ENCODE measurements at regions not wholly inside any gene's neighbourhood (a gene's known extent, or its start where the extent isn't known, plus 50 kb on each side); places are given as distances from the start of the nearest gene placed in this dataset.

GRCh38 chr13:65143920-65144319, 2086.2 kb downstream of the PCDH9 start (continued):
- TF ChIP-seq NR2F2 (IDR thresholded peaks at IDR 0.05) (no peak), SP1 (IDR thresholded peaks at IDR 0.05) (no peak), HNF4G (IDR thresholded peaks at IDR 0.05) (no peak), ATF3 (IDR thresholded peaks at IDR 0.05) (no peak), RAD21 (IDR thresholded peaks at IDR 0.05) (no peak), HNF4A (conservative IDR thresholded peaks at IDR 0.05) (no peak)

- no peaks in the 10 kb centered on the region for H3K27me3 ChIP-seq (ENCODE audit: control insufficient read depth in 4 of 4, insufficient read depth in 4 of 4, low read length in 3 of 4)
- H3K4me1 ChIP-seq (ENCODE audit: control insufficient read depth in 4 of 4, insufficient read depth in 4 of 4, low read length in 3 of 4), result no peaks in the 10 kb centered on the region
- H3K4me3 ChIP-seq (ENCODE audit: low read depth in 1 of 3, low read length in 3 of 3), result no peak overlapping the region
- H3K27ac ChIP-seq (ENCODE audit: low read depth in 1 of 2, low read length in 2 of 2), result no peak overlapping the region
- no peaks in the 10 kb centered on the region for H3K36me3 ChIP-seq (ENCODE audit: control insufficient read depth in 4 of 4, insufficient read depth in 3 of 4, low read depth in 1 of 4, low read length in 3 of 4)
- H3K9ac ChIP-seq (ENCODE audit: low read depth in 1 of 2, low read length in 2 of 2), result no peak overlapping the region
- TF ChIP-seq ATF3 (IDR thresholded peaks at IDR 0.05) (no peak), MAX (IDR thresholded peaks at IDR 0.05) (no peak), SP1 (IDR thresholded peaks at IDR 0.05) (no peak), EGR1 (IDR thresholded peaks at IDR 0.05; ENCODE audit: low read depth in 2 of 2) (no peak), CTCF (IDR thresholded peaks at IDR 0.05; ENCODE audit: low read depth, low read length, missing input control) (no peak), TAF1 (conservative IDR thresholded peaks at IDR 0.05) (no peak)
- WGBS, result 66% methylated on average over 7 of the region's 7 CpGs
- no peak for DNase-seq (ENCODE audit: low spot score)
- peaks cover 0 to 3% (median 0%) of the 10 kb centered on the region in 4 donors for H3K9me3 ChIP-seq (ENCODE audit: control insufficient read depth in 4 of 4, low read length in 3 of 4)
These were observed 2097.0 kb downstream of the PCDH9 start for GRCh38 chr13:65133094-65133493.

GRCh38 chr13:65125236-65125635, 2104.9 kb downstream of the PCDH9 start:
- DNase-seq (ENCODE audit: low spot score), result no peak
- WGBS, result 33% methylated on average over 1 of the region's 1 CpG

GRCh38 chr13:65112531-65112941, 2117.6 kb downstream of the PCDH9 start:
- Histone ChIP-seq H3K36me3 (ENCODE audit: control insufficient read depth in 4 of 4, insufficient read depth in 3 of 4, low read depth in 1 of 4, low read length in 3 of 4) (no peaks in the 10 kb centered on the region), H3K4me3 (ENCODE audit: low read depth in 1 of 3, low read length in 3 of 3) (no peak overlapping the region), H3K9ac (ENCODE audit: low read depth in 1 of 2, low read length in 2 of 2) (no peak overlapping the region), H3K27ac (ENCODE audit: low read depth in 1 of 2, low read length in 2 of 2) (no peak overlapping the region), H3K27me3 (ENCODE audit: control insufficient read depth in 4 of 4, insufficient read depth in 4 of 4, low read length in 3 of 4) (no peaks in the 10 kb centered on the region), H3K4me1 (ENCODE audit: control insufficient read depth in 4 of 4, insufficient read depth in 4 of 4, low read length in 3 of 4) (no peaks in the 10 kb centered on the region), H3K9me3 (ENCODE audit: control insufficient read depth in 4 of 4, low read length in 3 of 4) (no peaks in the 10 kb centered on the region)
- 63% methylated on average over 3 of the region's 3 CpGs for WGBS
- no peak for DNase-seq (ENCODE audit: low spot score)
- no peak for TF ChIP-seq FOXA1 (IDR thresholded peaks at IDR 0.05)

More at GRCh38 chr13:65125236-65125635, 2104.9 kb downstream of the PCDH9 start:
- Histone ChIP-seq H3K36me3 (ENCODE audit: control insufficient read depth in 4 of 4, insufficient read depth in 3 of 4, low read depth in 1 of 4, low read length in 3 of 4) (no peaks in the 10 kb centered on the region), H3K9me3 (ENCODE audit: control insufficient read depth in 4 of 4, low read length in 3 of 4) (no peaks in the 10 kb centered on the region), H3K4me3 (ENCODE audit: low read depth in 1 of 3, low read length in 3 of 3) (no peak overlapping the region), H3K9ac (ENCODE audit: low read depth in 1 of 2, low read length in 2 of 2) (no peak overlapping the region), H3K27me3 (ENCODE audit: control insufficient read depth in 4 of 4, insufficient read depth in 4 of 4, low read length in 3 of 4) (no peaks in the 10 kb centered on the region), H3K27ac (ENCODE audit: low read depth in 1 of 2, low read length in 2 of 2) (no peak overlapping the region), H3K4me1 (ENCODE audit: control insufficient read depth in 4 of 4, insufficient read depth in 4 of 4, low read length in 3 of 4) (no peaks in the 10 kb centered on the region)
- TF ChIP-seq NR2F2 (IDR thresholded peaks at IDR 0.05), result no peak
- TF ChIP-seq FOXA2 (IDR thresholded peaks at IDR 0.05), result no peak
- TF ChIP-seq GABPA (IDR thresholded peaks at IDR 0.05 in 1 of 2, conservative IDR thresholded peaks at IDR 0.05 in 1 of 2), result no peak
- no peak for TF ChIP-seq ATF3 (IDR thresholded peaks at IDR 0.05)

Measured in liver (tissue), 8 donors.